Ovary (tissue), 3 donors: ENCODE measurements at regions not wholly inside any gene's neighbourhood (a gene's known extent, or its start where the extent isn't known, plus 50 kb on each side); places are given as distances from the start of the nearest gene placed in this dataset.

Source experiments
- CTCF ChIP-seq, 3 donors: fragments of 450-650 bp in 2 of 3; fragments of 200-600 bp in 1 of 3; IDR thresholded peaks; one replicate each; pipeline versions ENCODE4 v1.5.1 to v1.8.0; 2016 to 2022; ENCODE audit warnings: antibody characterized with exemption in 3 of 3, mild to moderate bottlenecking in 1 of 3
- EP300 ChIP-seq: sonication (generic); formaldehyde crosslinking; IDR thresholded peaks from one replicate; pipeline ENCODE4 v1.6.1; 2017; ENCODE audit warnings: antibody characterized with exemption
- donor health status: DM: no; HTN: no; CAD: no.

- TF ChIP-seq CTCF (IDR thresholded peaks at IDR 0.05): no peak
- no peak for TF ChIP-seq EP300
Measured at GRCh38 chr12:126290456-126290855, 1225.2 kb downstream of the AACS start.
